GM19452 (cell line): ENCODE measurements at regions not wholly inside any gene's neighbourhood (a gene's known extent, or its start where the extent isn't known, plus 50 kb on each side); places are given as distances from the start of the nearest gene placed in this dataset.

Experiments
- ATAC-seq: cut with Tn5 transposase; IDR thresholded peaks from one replicate; pipeline ENCODE4 v1.9.1; 2021; ENCODE audit not compliant: unreplicated experiment

DNA sequence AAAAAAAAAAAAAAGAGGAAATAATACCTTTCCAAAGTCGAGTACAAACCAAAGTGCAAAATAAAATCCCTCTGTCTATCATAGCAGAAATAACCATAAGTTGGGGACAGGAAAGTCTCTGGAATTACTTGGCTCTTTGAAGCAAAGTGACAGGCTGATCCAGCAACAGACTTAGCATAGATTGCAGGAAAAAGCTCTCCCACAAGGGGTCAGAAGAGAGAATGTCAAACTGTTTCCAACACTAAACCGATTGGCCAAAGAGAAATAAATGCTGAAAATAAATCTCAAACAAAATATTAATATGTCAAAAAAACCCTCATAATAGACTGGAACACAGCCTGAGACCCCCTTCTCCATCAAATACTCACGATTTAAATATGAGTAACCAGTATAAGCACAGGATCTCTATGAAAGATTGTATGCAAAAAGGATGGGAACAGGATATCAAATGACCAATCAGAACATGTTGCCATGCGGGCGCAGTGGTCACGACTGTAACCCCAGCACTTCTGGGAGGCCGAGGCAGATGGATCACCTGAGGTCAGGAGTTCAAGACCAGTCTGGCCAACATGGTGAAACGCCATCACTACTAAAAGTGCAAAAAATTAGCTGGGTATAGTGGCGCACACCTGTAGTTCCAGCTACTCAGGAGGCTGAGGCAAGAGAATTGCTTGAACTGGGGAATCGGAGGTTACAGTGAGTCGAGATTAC lies 1000.7 kb upstream of the LRRN3 start:
- no peak for ATAC-seq

DNA sequence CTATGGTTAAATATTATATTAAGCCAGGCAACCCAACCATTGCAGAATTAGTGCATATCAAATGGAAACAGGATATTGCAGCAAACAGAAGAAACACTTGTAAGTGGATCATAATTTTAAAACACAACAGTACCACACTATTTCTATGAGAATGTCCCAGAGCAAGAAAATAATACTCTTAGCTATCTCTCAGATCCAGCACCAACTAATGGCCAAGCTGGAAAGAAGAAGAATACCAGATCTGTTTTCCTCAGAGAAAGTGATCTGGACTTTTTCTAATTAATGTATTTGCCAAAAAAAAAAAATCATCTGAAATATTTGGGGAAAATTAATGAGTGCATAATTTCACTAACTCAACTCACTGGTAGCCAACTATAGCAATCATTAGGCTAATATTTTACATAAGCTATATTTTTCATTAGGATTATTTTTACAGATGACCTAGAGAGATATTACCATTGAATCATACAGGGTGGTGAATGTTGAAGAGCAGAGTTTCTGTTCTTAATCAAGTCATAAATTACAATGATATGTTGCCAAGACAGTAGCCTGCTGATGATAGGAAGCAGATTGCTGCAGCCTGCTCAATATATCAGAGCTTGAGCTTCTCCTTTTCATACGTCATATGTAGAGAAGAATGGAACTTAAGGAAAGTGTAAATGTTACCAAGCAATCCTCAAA lies 995.4 kb upstream of the LRRN3 start:
- no peak for ATAC-seq

- no peak for ATAC-seq
Observed at GRCh38 chr7:110104243-110104642, 986.7 kb upstream of the LRRN3 start.

GRCh38 chr7:110105307-110105706 lies 985.6 kb upstream of the LRRN3 start:
- no peak for ATAC-seq

DNA sequence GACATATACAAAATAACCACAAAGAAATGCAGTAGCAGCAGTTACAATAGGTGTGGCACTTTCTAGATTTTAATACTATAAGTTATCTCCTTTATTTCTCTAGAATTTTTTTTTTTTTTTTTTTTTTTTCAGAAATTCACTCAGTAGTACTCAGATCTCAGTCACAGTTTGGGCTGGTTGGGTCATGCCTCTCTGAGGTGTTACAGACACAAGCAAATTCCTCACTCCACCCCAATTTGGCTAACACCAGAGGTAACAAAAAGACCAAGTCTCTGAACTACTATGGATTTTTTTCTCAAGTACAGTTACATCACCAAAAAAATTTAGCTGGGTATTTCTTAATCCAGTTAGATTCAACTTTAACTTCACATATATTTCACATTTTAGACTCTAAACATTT lies 985.1 kb upstream of the LRRN3 start:
- ATAC-seq: no peak

DNA sequence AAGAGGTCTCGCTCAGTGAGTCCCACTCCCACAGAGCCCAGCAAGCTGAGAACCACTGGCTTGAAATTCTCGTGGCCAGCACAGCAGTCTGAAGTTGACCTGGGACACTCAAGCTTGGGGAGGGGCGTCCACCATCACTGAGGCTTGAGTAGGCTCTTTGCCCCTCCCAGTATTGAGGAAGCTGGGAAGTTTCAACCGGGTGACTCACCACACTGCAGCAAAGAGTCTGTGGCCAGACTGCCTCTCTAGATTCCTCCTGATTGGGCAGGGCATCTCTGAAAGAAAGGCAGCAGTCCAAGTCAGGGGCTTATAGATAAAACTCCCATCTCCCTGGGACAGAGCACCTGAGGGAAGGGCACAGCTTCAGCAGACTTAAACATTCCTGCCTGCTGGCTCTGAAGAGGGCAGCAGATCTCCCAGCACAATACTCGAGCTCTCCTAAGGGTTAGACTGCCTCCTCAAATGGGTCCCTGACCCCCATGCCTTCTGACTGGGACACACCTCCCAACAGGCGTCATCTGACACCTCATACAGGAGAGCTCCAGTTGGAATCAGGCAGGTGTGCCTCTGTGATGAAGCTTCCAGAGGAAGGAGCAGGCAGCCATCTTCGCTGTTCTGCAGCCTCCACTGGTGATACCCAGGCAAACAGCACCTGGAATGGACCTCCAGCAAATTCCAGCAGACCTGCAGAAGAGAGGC lies 970.9 kb upstream of the LRRN3 start:
- ATAC-seq: no peak

- no peak for ATAC-seq
Observed at GRCh38 chr7:110129159-110129558, 961.8 kb upstream of the LRRN3 start.

- no peak for ATAC-seq
Observed at GRCh38 chr7:110130669-110131068, 960.3 kb upstream of the LRRN3 start.

GRCh38 chr7:110131344-110131743 lies 959.6 kb upstream of the LRRN3 start:
- no peak for ATAC-seq

DNA sequence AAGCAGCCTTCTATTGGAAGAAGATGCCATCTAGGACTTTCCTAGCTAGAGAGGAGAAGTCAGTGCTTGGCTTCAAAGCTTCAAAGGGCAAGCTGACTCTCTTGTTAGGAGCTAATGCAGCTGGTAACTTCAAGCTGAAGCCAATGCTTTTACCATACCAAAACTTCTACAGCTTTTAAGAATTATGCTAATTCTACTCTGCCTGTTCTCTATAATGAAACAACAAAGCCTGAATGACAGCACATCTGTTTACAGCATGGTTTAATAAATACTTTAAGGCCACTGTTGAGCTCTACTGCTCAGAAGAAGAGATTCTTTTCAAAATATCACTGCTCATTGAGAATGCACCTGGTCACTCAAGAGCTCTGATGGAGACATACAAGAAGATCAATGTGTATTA lies 951.9 kb upstream of the LRRN3 start:
- ATAC-seq: no peak

- ATAC-seq: no peak
Observed at GRCh38 chr7:110142939-110143526, 947.9 kb upstream of the LRRN3 start.

GRCh38 chr7:110144599-110144998 lies 946.3 kb upstream of the LRRN3 start:
- ATAC-seq: no peak

- no peak for ATAC-seq
Observed at GRCh38 chr7:110148054-110148453, 942.9 kb upstream of the LRRN3 start.

- no peak for ATAC-seq
Observed at GRCh38 chr7:110153222-110153621, 937.7 kb upstream of the LRRN3 start.

GRCh38 chr7:110156511-110156910 lies 934.4 kb upstream of the LRRN3 start:
- no peak for ATAC-seq

DNA sequence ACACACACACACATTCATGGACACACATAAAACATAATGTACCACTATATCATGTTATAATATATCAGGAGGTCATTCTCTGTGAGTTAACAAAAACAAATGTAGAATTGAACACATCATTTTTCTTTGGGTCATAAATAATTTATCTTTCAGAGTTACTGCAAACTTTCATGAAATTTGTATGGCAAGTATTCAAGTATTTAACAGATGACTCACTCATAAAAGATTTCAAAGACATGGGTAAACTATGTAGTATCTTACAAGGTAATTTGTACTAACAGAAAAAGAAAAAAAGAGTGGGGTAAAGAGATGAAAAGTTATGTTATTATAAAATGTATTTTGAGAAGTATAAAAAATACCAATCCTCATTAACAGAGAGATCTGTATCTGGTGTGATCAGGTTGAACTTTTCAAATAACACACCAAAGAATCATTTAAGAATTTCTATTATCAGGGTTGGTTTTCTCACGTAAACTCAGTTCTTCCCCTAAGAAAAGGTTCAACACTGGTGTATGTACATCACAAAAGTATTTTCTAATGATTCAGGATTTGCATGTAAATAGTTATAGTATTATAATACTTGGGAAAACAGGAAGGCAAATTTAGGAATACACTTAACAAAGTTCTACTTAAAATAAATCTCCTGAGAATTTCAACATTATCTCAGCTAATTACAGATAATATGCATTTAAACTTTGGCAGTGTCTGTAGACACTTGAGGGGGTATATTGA lies 933.1 kb upstream of the LRRN3 start:
- no peak for ATAC-seq

DNA sequence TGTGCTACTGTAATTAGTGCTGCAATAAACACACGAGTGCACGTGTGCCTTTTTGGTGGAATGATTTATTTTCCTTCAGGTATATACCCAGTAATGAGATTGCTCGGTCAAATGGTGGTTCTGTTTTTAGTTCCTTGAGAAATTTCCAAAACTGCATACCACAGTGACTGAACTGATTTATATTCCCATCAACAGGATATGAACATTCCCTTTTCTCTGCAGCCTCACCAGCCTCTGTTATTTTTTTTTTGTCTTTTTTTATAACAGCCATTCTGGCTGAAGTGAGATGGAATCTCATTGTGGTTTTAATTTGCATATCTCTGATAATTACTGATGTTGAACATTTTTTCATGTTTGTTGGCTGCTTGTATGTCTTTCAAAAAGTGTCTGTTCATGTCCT lies 922.9 kb upstream of the LRRN3 start:
- ATAC-seq: no peak

DNA sequence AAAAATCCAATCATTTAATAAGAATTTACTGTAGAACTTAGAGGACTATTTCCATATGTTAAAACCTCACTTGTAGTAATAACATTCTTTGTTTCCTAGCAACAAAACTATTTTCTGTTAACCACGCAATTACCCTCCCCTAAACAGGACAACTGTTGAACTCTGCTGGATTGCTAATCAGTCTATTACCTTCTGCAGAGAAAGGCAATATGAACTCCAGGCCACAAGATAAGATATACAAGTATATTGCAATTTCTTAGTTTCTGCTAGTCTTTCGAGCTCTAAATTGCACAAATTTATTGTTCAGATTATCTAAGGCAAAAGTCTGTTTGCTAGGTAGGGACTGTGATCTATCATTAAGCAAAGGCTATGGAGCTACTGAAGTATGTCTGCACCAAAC lies 920.1 kb upstream of the LRRN3 start:
- ATAC-seq: no peak

- ATAC-seq: no peak
Observed at GRCh38 chr7:110177463-110177862, 913.5 kb upstream of the LRRN3 start.

DNA sequence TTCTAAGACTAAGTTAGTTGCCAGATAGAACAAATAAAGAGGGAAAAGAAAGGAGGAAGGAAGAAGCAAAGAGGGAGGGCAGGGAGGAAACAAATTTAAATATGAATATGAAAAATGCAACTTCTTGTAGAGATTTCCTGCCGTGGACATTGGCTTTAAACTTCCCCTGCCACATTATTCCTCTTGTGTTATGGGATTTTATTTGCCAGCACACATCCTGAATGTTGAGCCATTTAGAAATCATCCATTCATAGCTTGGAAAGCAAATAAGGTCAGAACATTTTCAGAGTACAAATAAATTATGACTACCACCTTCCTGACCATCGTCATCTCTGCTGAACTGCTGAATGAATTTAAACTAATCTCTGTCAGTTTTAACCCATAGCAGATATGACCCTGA lies 911.9 kb upstream of the LRRN3 start:
- ATAC-seq: no peak

DNA sequence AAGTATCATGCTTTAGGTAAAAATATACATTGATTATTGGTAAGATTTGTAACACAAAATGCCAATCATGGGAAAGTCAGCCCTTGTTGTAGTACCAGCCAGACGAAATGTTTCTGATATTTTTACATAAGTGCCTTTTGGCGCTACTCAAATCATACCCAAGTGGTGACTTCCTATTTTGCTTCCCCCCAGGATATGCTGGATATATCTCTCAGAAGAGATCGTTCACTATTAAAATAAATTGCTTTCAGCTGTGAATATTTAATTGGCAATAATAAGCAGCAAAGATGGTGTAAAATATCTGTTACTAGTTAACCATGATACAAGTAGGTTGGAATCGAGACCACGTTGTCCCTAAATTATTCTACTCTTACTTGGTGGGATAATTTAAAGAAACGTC lies 909.2 kb upstream of the LRRN3 start:
- no peak for ATAC-seq
